Erythroblast (primary cell): ENCODE measurements at regions not wholly inside any gene's neighbourhood (a gene's known extent, or its start where the extent isn't known, plus 50 kb on each side); places are given as distances from the start of the nearest gene placed in this dataset.

ENCODE experiments used
- GATA1 ChIP-seq: IDR thresholded peaks from 2 replicates; pipeline ENCODE4 v1.6.1; 2011; ENCODE audit warnings: low read depth, mild to moderate bottlenecking, control low read depth, low read length, moderate library complexity
- POLR2A ChIP-seq: IDR thresholded peaks from 2 replicates; pipeline ENCODE4 v1.6.1; 2011; ENCODE audit warnings: mild to moderate bottlenecking, low read length

GRCh38 chr10:50992356-50992901 is 81.9 kb upstream of the PRKG1 start:
- TF ChIP-seq POLR2A (no peak), GATA1 (no peak)
